Suprapubic skin (tissue), 4 donors: ENCODE measurements at regions not wholly inside any gene's neighbourhood (a gene's known extent, or its start where the extent isn't known, plus 50 kb on each side); places are given as distances from the start of the nearest gene placed in this dataset.

Experiments used
- DNase-seq, 2 donors: peaks; one replicate each; pipeline ENCODE4 v3.0.0-alpha.2; 2019; ENCODE audit warnings: low spot score in 2 of 2
- H3K27ac ChIP-seq: fragments of 200-600 bp; sonication (generic); one replicate; pipeline ENCODE4 v1.5.1; 2019
- H3K27me3 ChIP-seq: fragments of 200-600 bp; sonication (generic); one replicate; pipeline ENCODE4 v1.5.1; 2019
- H3K36me3 ChIP-seq: fragments of 200-600 bp; sonication (generic); one replicate; pipeline ENCODE4 v1.5.1; 2019
- H3K4me1 ChIP-seq: fragments of 200-600 bp; sonication (generic); one replicate; pipeline ENCODE4 v1.5.1; 2019
- H3K4me3 ChIP-seq: fragments of 200-600 bp; sonication (generic); one replicate; pipeline ENCODE4 v1.5.1; 2019; ENCODE audit warnings: mild to moderate bottlenecking
- H3K9me3 ChIP-seq: fragments of 200-600 bp; sonication (generic); one replicate; pipeline ENCODE4 v1.5.1; 2019
- CTCF ChIP-seq, 2 donors: fragments of 200-600 bp in 1 of 2; fragments of 450-650 bp in 1 of 2; sonication (generic) in 1 of 2; IDR thresholded peaks; one replicate each; pipeline ENCODE4 v1.5.1; 2016 to 2019; ENCODE audit warnings: antibody characterized with exemption in 2 of 2, mild to moderate bottlenecking in 1 of 2, moderate library complexity in 1 of 2
- EP300 ChIP-seq: sonication (generic); formaldehyde crosslinking; IDR thresholded peaks from one replicate; pipeline ENCODE4 v1.6.1; 2017; ENCODE audit warnings: antibody characterized with exemption
- POLR2A ChIP-seq, 2 donors: fragments of 450-650 bp; IDR thresholded peaks; one replicate each; pipeline ENCODE4 v1.6.1; 2017; ENCODE audit warnings: antibody characterized with exemption in 2 of 2, mild to moderate bottlenecking in 2 of 2, moderate library complexity in 2 of 2
- POLR2AphosphoS5 ChIP-seq, 3 donors: sonication (generic); formaldehyde crosslinking; IDR thresholded peaks; one replicate each; pipeline ENCODE4 v1.6.1; 2017; ENCODE audit warnings: antibody characterized with exemption in 3 of 3
- WGBS: methylation state at CpG from one replicate; pipeline ENCODE4 v1.1.5; 2018; 5-methylcytosine and 5-hydroxymethylcytosine counted together

- Histone ChIP-seq H3K27ac (no peak overlapping the region), H3K4me1 (no peaks in the 10 kb centered on the region), H3K27me3 (no peaks in the 10 kb centered on the region), H3K9me3 (no peaks in the 10 kb centered on the region), H3K4me3 (no peak overlapping the region), H3K36me3 (no peaks in the 10 kb centered on the region)
- WGBS, result 90% methylated on average over 3 of the region's 5 CpGs
- TF ChIP-seq POLR2A (IDR thresholded peaks at IDR 0.05) (no peak), POLR2AphosphoS5 (IDR thresholded peaks at IDR 0.05) (no peak), CTCF (IDR thresholded peaks at IDR 0.05) (no peak)
- peak in 1 of 2 donors; percentile 73 for DNase-seq
Observed at GRCh38 chr4:91924625-91925024, 379.1 kb upstream of the GRID2 start.

DNA sequence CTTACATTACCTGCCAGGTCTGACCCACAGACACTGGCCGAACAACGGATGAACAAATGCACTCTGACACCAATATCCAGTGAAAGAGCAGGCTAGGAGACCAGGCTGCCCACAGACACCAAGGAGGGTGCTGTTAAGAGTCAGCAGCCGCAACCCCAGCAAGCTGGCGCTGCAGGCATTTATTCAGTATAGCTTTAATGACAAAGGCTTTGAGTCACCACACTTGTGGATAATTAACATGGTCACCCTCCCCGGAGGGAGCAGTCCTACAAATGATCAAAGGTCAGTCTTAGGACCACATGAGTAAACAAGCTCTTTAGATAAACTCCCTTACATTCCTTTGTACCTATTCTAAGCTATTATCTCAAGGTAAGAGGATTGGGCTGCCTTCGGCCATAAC is 368.5 kb upstream of the GRID2 start:
- H3K9me3 ChIP-seq, result no peaks in the 10 kb centered on the region
- no peak for DNase-seq
- TF ChIP-seq POLR2A (IDR thresholded peaks at IDR 0.05) (no peak), CTCF (IDR thresholded peaks at IDR 0.05) (no peak), POLR2AphosphoS5 (IDR thresholded peaks at IDR 0.05) (no peak), EP300 (no peak)
- H3K27ac ChIP-seq, result no peak overlapping the region
- no peaks in the 10 kb centered on the region for H3K4me1 ChIP-seq
- H3K36me3 ChIP-seq, result no peaks in the 10 kb centered on the region
- no peaks in the 10 kb centered on the region for H3K27me3 ChIP-seq
- no peak overlapping the region for H3K4me3 ChIP-seq
- 90% methylated on average over 6 of the region's 6 CpGs for WGBS

GRCh38 chr4:91936311-91936710 is 367.5 kb upstream of the GRID2 start:
- no peaks in the 10 kb centered on the region for H3K36me3 ChIP-seq
- H3K9me3 ChIP-seq, result no peaks in the 10 kb centered on the region
- no peaks in the 10 kb centered on the region for H3K27me3 ChIP-seq
- H3K4me1 ChIP-seq, result no peaks in the 10 kb centered on the region
- H3K27ac ChIP-seq, result no peak overlapping the region
- no peak for DNase-seq
- H3K4me3 ChIP-seq, result no peak overlapping the region
- 28% methylated on average over 3 of the region's 3 CpGs for WGBS
- TF ChIP-seq POLR2A (IDR thresholded peaks at IDR 0.05) (no peak), CTCF (IDR thresholded peaks at IDR 0.05) (no peak), POLR2AphosphoS5 (IDR thresholded peaks at IDR 0.05) (no peak), EP300 (no peak)

DNA sequence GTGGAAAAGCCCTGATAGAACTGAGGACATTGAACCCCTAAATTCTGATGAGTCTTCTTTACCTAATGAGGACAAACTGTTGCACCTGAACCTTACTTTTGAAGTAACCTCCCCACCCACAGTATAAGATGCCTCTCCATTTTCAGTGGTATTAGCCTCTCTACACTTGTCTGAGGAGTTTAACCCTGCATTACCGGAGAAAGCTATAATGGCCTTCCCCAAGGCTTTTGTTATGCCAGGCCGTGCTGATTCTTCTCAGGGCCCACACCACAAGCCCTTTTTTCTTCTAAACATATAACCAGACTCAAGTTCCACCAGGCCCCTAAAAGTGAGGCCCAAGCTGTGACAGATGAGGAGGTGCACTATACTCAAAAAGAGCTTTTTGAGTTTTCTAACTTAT is 345.8 kb upstream of the GRID2 start:
- TF ChIP-seq POLR2A (IDR thresholded peaks at IDR 0.05) (no peak), CTCF (IDR thresholded peaks at IDR 0.05) (no peak), EP300 (no peak), POLR2AphosphoS5 (IDR thresholded peaks at IDR 0.05) (no peak)
- Histone ChIP-seq H3K9me3 (no peaks in the 10 kb centered on the region), H3K4me1 (no peaks in the 10 kb centered on the region), H3K27me3 (no peaks in the 10 kb centered on the region), H3K4me3 (no peak overlapping the region), H3K27ac (no peak overlapping the region), H3K36me3 (no peaks in the 10 kb centered on the region)
- 89% methylated on average over 2 of the region's 2 CpGs for WGBS
- DNase-seq, result no peak

- Histone ChIP-seq H3K9me3 (no peaks in the 10 kb centered on the region), H3K4me3 (no peak overlapping the region), H3K27me3 (no peaks in the 10 kb centered on the region), H3K27ac (no peak overlapping the region), H3K36me3 (no peaks in the 10 kb centered on the region), H3K4me1 (no peaks in the 10 kb centered on the region)
- 30% methylated on average over 2 of the region's 2 CpGs for WGBS
- TF ChIP-seq POLR2A (IDR thresholded peaks at IDR 0.05) (no peak), EP300 (no peak), CTCF (IDR thresholded peaks at IDR 0.05) (no peak), POLR2AphosphoS5 (IDR thresholded peaks at IDR 0.05) (no peak)
- no peak for DNase-seq
Observed at GRCh38 chr4:91958596-91958995, 345.2 kb upstream of the GRID2 start.
